HCT116 (cell line): ENCODE measurements at regions not wholly inside any gene's neighbourhood (a gene's known extent, or its start where the extent isn't known, plus 50 kb on each side); places are given as distances from the start of the nearest gene placed in this dataset.

Experiments used
- ATAC-seq: fragments of 200-7000 bp; cut with Tn5 transposase; 2 replicates; pipeline ENCODE4 v1.9.1; 2020; ENCODE audit warnings: mild to moderate bottlenecking, moderate library complexity
- BruUV-seq: library from RNA; stranded (reverse); fragments of 400-500 nt; replicated peaks from 2 replicates; lab custom pipeline; 2021; lab: Mats Ljungman, UMichigan
- CTCF ChIA-PET: fragments of 300-600 bp; sonication (Branson Sonifier 250); formaldehyde crosslinking; loops from one replicate; lab custom pipeline; 2021; ENCODE audit warnings: antibody characterized with exemption; lab: Charles Lee
- POLR2A ChIA-PET: fragments of 300-600, 350-600 bp; sonication (Branson Sonifier 250); formaldehyde crosslinking; loops from one replicate; lab custom pipeline; 2021; ENCODE audit warnings: antibody characterized with exemption; lab: Charles Lee
- RAD21 ChIA-PET, 2 experiments: fragments of 300-600 bp; sonication (Branson Sonifier 250); formaldehyde crosslinking; loops; one replicate each; lab custom pipeline; 2023; ENCODE audit warnings: low total read pairs in 2 of 2; ENCODE audit not compliant: uncharacterized antibody in 2 of 2, unreplicated experiment in 2 of 2, low non-redundant PET in 1 of 2; lab: Charles Lee
- DNase-seq: peaks from one replicate; pipeline ENCODE4 v3.0.0-alpha.2; 2010; ENCODE audit warnings: low read depth, low spot score
- H2AFZ ChIP-seq: fragments of 200-600 bp; shearing (Covaris generic), sonication (generic); 2 replicates; pipeline ENCODE4 v1.6.1; 2017; ENCODE audit warnings: low read depth, mixed run types, mixed read lengths, antibody characterized with exemption, low read length; ENCODE audit not compliant: poor library complexity, severe bottlenecking
- H3K27ac ChIP-seq: 2 replicates; pipeline ENCODE4 v1.5.1; 2012; ENCODE audit warnings: low read depth, low read length
- H3K27me3 ChIP-seq: fragments of 200-600 bp; sonication (generic); 2 replicates; pipeline ENCODE4 v1.6.1; 2016; ENCODE audit warnings: mixed run types, low read length, mixed read lengths; ENCODE audit not compliant: insufficient read depth
- H3K36me3 ChIP-seq, 2 experiments: fragments of 200-500 bp in 1 of 2; fragments of 200-600 bp in 1 of 2; sonication (Bioruptor generic) in 1 of 2; sonication (generic) in 1 of 2; 2 replicates each; pipeline versions ENCODE4 v1.5.1 to v1.6.1; 2014 to 2016; ENCODE audit warnings: low read length in 2 of 2, inconsistent platforms in 1 of 2, mixed read lengths in 1 of 2, mixed run types in 1 of 2; ENCODE audit not compliant: insufficient read depth in 2 of 2, control insufficient read depth in 1 of 2
- H3K4me1 ChIP-seq, 2 experiments: fragments of 200-600 bp in 1 of 2; sonication (generic) in 1 of 2; 2 replicates each; pipeline versions ENCODE4 v1.5.1 to v1.6.1; 2012 to 2017; ENCODE audit warnings: low read length in 2 of 2, inconsistent platforms in 1 of 2, mild to moderate bottlenecking in 1 of 2, mixed read lengths in 1 of 2, mixed run types in 1 of 2, moderate library complexity in 1 of 2; ENCODE audit not compliant: insufficient read depth in 2 of 2, control insufficient read depth in 1 of 2
- H3K4me2 ChIP-seq: fragments of 200-600 bp; sonication (generic); 2 replicates; pipeline ENCODE4 v1.6.1; 2017; ENCODE audit warnings: mixed run types, low read length, mixed read lengths
- H3K4me3 ChIP-seq, 2 experiments: fragments of 200-600 bp in 1 of 2; sonication (generic) in 1 of 2; replicated peaks in 1 of 2; 2 replicates each; pipeline ENCODE4 v1.5.1; 2011 to 2016; ENCODE audit warnings: low read length in 2 of 2, control low read depth in 1 of 2, low read depth in 1 of 2, mild to moderate bottlenecking in 1 of 2, mixed read lengths in 1 of 2, mixed run types in 1 of 2
- H3K79me2 ChIP-seq: fragments of 200-600 bp; sonication (generic); 2 replicates; pipeline ENCODE4 v1.6.1; 2017; ENCODE audit warnings: mild to moderate bottlenecking, mixed run types, low read length, moderate library complexity, mixed read lengths; ENCODE audit not compliant: insufficient read depth
- H3K9ac ChIP-seq: fragments of 200-600 bp; sonication (generic); 2 replicates; pipeline ENCODE4 v1.6.1; 2016; ENCODE audit warnings: low read length, mixed read lengths
- H3K9me2 ChIP-seq: fragments of 200-600 bp; sonication (generic), shearing (Covaris generic); 2 replicates; pipeline ENCODE4 v1.6.1; 2017; ENCODE audit warnings: mixed run types, mild to moderate bottlenecking, moderate library complexity; ENCODE audit not compliant: insufficient read depth
- H3K9me3 ChIP-seq, 2 experiments: fragments of 200-500 bp in 1 of 2; fragments of 200-600 bp in 1 of 2; sonication (Bioruptor generic) in 1 of 2; sonication (generic) in 1 of 2; 2 replicates each; pipeline ENCODE4 v1.6.1; 2014 to 2017; ENCODE audit warnings: low read length in 2 of 2, mixed read lengths in 2 of 2, inconsistent platforms in 1 of 2, low read depth in 1 of 2, mild to moderate bottlenecking in 1 of 2, mixed run types in 1 of 2, moderate library complexity in 1 of 2; ENCODE audit not compliant: control insufficient read depth in 1 of 2, insufficient read depth in 1 of 2
- H4K20me1 ChIP-seq: fragments of 200-600 bp; sonication (generic), shearing (Covaris generic); 2 replicates; pipeline ENCODE4 v1.6.1; 2017; ENCODE audit warnings: mixed run types, mild to moderate bottlenecking, moderate library complexity; ENCODE audit not compliant: insufficient read depth
- CBX3 ChIP-seq: IDR thresholded peaks from 2 replicates; pipeline ENCODE4 v1.6.1; 2012; ENCODE audit warnings: low read depth
- CEBPB ChIP-seq: IDR thresholded peaks from 2 replicates; pipeline ENCODE4 v1.6.1; 2012; ENCODE audit warnings: low read depth
- CTCF ChIP-seq, 3 experiments: fragments of 200-600 bp in 1 of 3; sonication (generic) in 1 of 3; IDR thresholded peaks in 2 of 3; conservative IDR thresholded peaks in 1 of 3; 2 replicates each; pipeline ENCODE4 v1.5.1; 2012 to 2017; ENCODE audit warnings: low read depth in 2 of 3, low read length in 2 of 3, antibody characterized with exemption in 1 of 3, borderline replicate concordance in 1 of 3, control low read depth in 1 of 3, mild to moderate bottlenecking in 1 of 3, mixed read lengths in 1 of 3, mixed run types in 1 of 3, moderate library complexity in 1 of 3; ENCODE audit not compliant: insufficient read depth in 1 of 3
- EZH2 ChIP-seq: fragments of 200-600 bp; sonication (generic); IDR thresholded peaks from 2 replicates; pipeline ENCODE4 v1.6.1; 2017; ENCODE audit warnings: antibody characterized with exemption, mixed run types
- POLR2AphosphoS5 ChIP-seq: IDR thresholded peaks from 2 replicates; pipeline ENCODE4 v1.6.1; 2011; ENCODE audit warnings: mild to moderate bottlenecking, low read depth, low read length, moderate library complexity
- SIN3A ChIP-seq: IDR thresholded peaks from 2 replicates; pipeline ENCODE4 v1.6.1; 2012; ENCODE audit warnings: low read depth
- SP1 ChIP-seq: IDR thresholded peaks from 2 replicates; pipeline ENCODE4 v1.6.1; 2012; ENCODE audit warnings: low read depth
- YY1 ChIP-seq: IDR thresholded peaks from 2 replicates; pipeline ENCODE4 v1.6.1; 2011; ENCODE audit warnings: low read length, low read depth, moderate library complexity, mild to moderate bottlenecking; ENCODE audit not compliant: insufficient replicate concordance; ENCODE audit errors: extremely low read depth
- ZFX ChIP-seq: fragments of 450-650 bp; IDR thresholded peaks from 2 replicates; pipeline ENCODE4 v1.6.1; 2017
- intact Hi-C: fragments of 100-400 bp; cut with micrococcal nuclease; formaldehyde crosslinking; loops from 2 replicates; pipeline ENCODE4 v1.10.0; 2022
- TF ChIP-seq, protein P1 (sequence below): IDR thresholded peaks from 2 replicates; pipeline ENCODE4 v1.6.1; 2012; ENCODE audit warnings: low read depth

DNA sequence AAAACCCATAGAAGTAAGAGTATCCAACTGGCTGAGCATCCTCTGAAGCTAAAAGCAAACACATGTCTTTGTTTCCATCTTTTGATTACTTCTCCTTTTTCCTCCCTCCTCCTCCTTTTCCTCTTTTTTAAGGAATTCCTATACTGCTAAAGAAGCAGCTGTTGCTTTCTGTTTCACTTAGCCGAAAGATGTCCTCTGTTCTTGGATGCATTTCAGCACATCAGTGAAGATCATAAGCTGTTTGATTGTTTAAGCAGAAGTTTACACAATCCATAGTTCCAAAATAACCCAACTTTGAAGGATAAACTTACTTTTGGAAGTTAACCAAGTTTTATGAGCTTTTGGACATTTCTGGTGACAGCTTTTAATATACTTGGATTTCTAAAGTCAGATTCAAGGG lies 55.1 kb upstream of the TNIP3 start:
- BruUV-seq = no TSS peak
- Histone ChIP-seq H4K20me1 (no peaks in the 10 kb centered on the region), H3K27ac (no peak overlapping the region)
- intact Hi-C loops = no loop called here
- TF ChIP-seq CBX3 (no peak), YY1 (no peak), ZFX (no peak), CTCF (IDR thresholded peaks at IDR 0.05 in 2 of 3, conservative IDR thresholded peaks at IDR 0.05 in 1 of 3; ENCODE audit: borderline replicate concordance in 1 of 3, insufficient read depth in 1 of 3, low read depth in 2 of 3, low read length in 2 of 3) (no peak), CEBPB (no peak), SP1 (no peak), EZH2 (no peak), POLR2AphosphoS5 (no peak), SIN3A (no peak)
- TF ChIP-seq, protein P1, sequence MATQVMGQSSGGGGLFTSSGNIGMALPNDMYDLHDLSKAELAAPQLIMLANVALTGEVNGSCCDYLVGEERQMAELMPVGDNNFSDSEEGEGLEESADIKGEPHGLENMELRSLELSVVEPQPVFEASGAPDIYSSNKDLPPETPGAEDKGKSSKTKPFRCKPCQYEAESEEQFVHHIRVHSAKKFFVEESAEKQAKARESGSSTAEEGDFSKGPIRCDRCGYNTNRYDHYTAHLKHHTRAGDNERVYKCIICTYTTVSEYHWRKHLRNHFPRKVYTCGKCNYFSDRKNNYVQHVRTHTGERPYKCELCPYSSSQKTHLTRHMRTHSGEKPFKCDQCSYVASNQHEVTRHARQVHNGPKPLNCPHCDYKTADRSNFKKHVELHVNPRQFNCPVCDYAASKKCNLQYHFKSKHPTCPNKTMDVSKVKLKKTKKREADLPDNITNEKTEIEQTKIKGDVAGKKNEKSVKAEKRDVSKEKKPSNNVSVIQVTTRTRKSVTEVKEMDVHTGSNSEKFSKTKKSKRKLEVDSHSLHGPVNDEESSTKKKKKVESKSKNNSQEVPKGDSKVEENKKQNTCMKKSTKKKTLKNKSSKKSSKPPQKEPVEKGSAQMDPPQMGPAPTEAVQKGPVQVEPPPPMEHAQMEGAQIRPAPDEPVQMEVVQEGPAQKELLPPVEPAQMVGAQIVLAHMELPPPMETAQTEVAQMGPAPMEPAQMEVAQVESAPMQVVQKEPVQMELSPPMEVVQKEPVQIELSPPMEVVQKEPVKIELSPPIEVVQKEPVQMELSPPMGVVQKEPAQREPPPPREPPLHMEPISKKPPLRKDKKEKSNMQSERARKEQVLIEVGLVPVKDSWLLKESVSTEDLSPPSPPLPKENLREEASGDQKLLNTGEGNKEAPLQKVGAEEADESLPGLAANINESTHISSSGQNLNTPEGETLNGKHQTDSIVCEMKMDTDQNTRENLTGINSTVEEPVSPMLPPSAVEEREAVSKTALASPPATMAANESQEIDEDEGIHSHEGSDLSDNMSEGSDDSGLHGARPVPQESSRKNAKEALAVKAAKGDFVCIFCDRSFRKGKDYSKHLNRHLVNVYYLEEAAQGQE = no peak
- TF ChIP-seq, all 23 proteins: peak for 0
- H3K9ac ChIP-seq = no peak overlapping the region
- ATAC-seq (no peak), DNase-seq (no peak)
- no peaks in the 10 kb centered on the region for H3K36me3 ChIP-seq
- H3K9me2 ChIP-seq = no peaks in the 10 kb centered on the region
- no peak overlapping the region for H3K4me3 ChIP-seq
- H2AFZ ChIP-seq = no peak overlapping the region
- ChIA-PET CTCF (interaction anchor here (0.9 to 1.2 kb wide), 2 partner anchors 27 to 33 kb away, joined by 3 to 4 read pairs; no protein-coding TSS in a partner anchor), RAD21 (no interaction called here), POLR2A (no interaction called here)
- no peaks in the 10 kb centered on the region for H3K27me3 ChIP-seq
- H3K4me2 ChIP-seq = no peak overlapping the region
- H3K9me3 ChIP-seq = no peaks in the 10 kb centered on the region
- H3K4me1 ChIP-seq = no peaks in the 10 kb centered on the region
- H3K79me2 ChIP-seq = no peaks in the 10 kb centered on the region
